PFSK-1 (cell line): ENCODE measurements at regions not wholly inside any gene's neighbourhood (a gene's known extent, or its start where the extent isn't known, plus 50 kb on each side); places are given as distances from the start of the nearest gene placed in this dataset.

Experiments
- FOXP2 ChIP-seq: optimal IDR thresholded peaks from 2 replicates; pipeline ENCODE3; 2011; ENCODE audit warnings: borderline replicate concordance, control low read depth, inconsistent platforms; ENCODE audit not compliant: insufficient read depth; ENCODE audit errors: extremely low read length, extremely low read depth
- POLR2AphosphoS5 ChIP-seq: IDR thresholded peaks from 2 replicates; pipeline ENCODE4 v1.6.1; 2012; ENCODE audit warnings: low read depth, mild to moderate bottlenecking, control low read depth, low read length, moderate library complexity
- TAF1 ChIP-seq: IDR thresholded peaks from 2 replicates; pipeline ENCODE4 v1.6.1; 2012; ENCODE audit warnings: low read length, control low read depth, borderline replicate concordance; ENCODE audit not compliant: insufficient read depth
- TF ChIP-seq, protein P1 (sequence below), 2 experiments: IDR thresholded peaks; 2 replicates each; pipeline versions ENCODE4 v1.6.1 to v1.8.0; 2011 to 2012; ENCODE audit warnings: low read depth in 2 of 2, low read length in 2 of 2, control low read depth in 1 of 2, inconsistent platforms in 1 of 2, mild to moderate bottlenecking in 1 of 2, moderate library complexity in 1 of 2; ENCODE audit not compliant: insufficient read depth in 1 of 2

GRCh38 chr10:7015457-7015856 is 395.4 kb downstream of the SFMBT2 start:
- no peak for TF ChIP-seq FOXP2
- TF ChIP-seq POLR2AphosphoS5, result no peak
- TF ChIP-seq, protein P1, sequence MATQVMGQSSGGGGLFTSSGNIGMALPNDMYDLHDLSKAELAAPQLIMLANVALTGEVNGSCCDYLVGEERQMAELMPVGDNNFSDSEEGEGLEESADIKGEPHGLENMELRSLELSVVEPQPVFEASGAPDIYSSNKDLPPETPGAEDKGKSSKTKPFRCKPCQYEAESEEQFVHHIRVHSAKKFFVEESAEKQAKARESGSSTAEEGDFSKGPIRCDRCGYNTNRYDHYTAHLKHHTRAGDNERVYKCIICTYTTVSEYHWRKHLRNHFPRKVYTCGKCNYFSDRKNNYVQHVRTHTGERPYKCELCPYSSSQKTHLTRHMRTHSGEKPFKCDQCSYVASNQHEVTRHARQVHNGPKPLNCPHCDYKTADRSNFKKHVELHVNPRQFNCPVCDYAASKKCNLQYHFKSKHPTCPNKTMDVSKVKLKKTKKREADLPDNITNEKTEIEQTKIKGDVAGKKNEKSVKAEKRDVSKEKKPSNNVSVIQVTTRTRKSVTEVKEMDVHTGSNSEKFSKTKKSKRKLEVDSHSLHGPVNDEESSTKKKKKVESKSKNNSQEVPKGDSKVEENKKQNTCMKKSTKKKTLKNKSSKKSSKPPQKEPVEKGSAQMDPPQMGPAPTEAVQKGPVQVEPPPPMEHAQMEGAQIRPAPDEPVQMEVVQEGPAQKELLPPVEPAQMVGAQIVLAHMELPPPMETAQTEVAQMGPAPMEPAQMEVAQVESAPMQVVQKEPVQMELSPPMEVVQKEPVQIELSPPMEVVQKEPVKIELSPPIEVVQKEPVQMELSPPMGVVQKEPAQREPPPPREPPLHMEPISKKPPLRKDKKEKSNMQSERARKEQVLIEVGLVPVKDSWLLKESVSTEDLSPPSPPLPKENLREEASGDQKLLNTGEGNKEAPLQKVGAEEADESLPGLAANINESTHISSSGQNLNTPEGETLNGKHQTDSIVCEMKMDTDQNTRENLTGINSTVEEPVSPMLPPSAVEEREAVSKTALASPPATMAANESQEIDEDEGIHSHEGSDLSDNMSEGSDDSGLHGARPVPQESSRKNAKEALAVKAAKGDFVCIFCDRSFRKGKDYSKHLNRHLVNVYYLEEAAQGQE (IDR thresholded peaks at IDR 0.05; ENCODE audit: insufficient read depth in 1 of 2, low read depth in 2 of 2, low read length in 2 of 2), result no peak
- no peak for TF ChIP-seq TAF1
